ENCODE measurements at regions not wholly inside any gene's neighbourhood (a gene's known extent, or its start where the extent isn't known, plus 50 kb on each side); places are given as distances from the start of the nearest gene placed in this dataset.
"Not testable (repeated sequence)": the region's sequence is repeated elsewhere in the genome, so short reads cannot be mapped to it uniquely, and the experiment has no call there.

DNA sequence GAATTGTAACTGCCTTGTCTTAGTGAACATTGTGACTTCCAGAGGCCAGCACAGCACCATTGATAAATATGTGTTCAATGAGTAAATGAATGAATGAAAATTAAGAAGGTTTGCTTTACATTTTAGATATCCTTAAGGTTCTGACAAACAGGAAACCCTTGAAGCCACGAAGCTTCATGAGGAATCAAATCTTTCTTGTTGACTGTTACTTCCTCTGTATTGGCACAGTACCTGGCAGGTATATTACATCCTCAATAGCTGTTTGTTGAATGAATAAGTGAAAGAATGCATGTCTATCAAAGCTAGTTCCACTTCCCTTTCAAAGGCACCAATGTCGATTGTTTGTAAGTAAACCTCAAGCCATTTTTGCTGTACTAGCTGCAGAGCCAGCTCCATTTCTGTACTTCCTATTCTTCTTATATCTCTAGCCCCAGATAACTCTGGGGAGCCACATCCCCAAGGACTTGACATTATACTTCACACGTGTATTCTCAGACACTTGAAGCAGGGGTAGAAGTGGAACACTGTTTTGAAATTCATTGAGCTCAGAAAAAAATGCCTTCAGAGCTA, 140.3 kb upstream of the RAG2 start:
- no peak overlapping the region for H3K4me3 Mint-ChIP-seq (ENCODE audit: unreplicated experiment)
- TF ChIP-seq, protein P1, sequence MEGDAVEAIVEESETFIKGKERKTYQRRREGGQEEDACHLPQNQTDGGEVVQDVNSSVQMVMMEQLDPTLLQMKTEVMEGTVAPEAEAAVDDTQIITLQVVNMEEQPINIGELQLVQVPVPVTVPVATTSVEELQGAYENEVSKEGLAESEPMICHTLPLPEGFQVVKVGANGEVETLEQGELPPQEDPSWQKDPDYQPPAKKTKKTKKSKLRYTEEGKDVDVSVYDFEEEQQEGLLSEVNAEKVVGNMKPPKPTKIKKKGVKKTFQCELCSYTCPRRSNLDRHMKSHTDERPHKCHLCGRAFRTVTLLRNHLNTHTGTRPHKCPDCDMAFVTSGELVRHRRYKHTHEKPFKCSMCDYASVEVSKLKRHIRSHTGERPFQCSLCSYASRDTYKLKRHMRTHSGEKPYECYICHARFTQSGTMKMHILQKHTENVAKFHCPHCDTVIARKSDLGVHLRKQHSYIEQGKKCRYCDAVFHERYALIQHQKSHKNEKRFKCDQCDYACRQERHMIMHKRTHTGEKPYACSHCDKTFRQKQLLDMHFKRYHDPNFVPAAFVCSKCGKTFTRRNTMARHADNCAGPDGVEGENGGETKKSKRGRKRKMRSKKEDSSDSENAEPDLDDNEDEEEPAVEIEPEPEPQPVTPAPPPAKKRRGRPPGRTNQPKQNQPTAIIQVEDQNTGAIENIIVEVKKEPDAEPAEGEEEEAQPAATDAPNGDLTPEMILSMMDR (IDR thresholded peaks at IDR 0.05): no peak
- no peaks in the 10 kb centered on the region for H3K9me3 Mint-ChIP-seq (ENCODE audit: unreplicated experiment)
- H3K27me3 Mint-ChIP-seq (ENCODE audit: unreplicated experiment): peaks cover 40% of the 10 kb centered on the region
- no peaks in the 10 kb centered on the region for H3K36me3 Mint-ChIP-seq (ENCODE audit: unreplicated experiment)
- no peaks in the 10 kb centered on the region for H3K4me1 Mint-ChIP-seq (ENCODE audit: unreplicated experiment)
- H3K27ac Mint-ChIP-seq (ENCODE audit: unreplicated experiment): no peak overlapping the region
- no peak for DNase-seq (ENCODE audit: extremely low spot score, unreplicated experiment)

- no peak overlapping the region for H3K4me3 Mint-ChIP-seq (ENCODE audit: unreplicated experiment)
- no peak overlapping the region for H3K27ac Mint-ChIP-seq (ENCODE audit: unreplicated experiment)
- TF ChIP-seq, protein P1 (IDR thresholded peaks at IDR 0.05): no peak
- H3K9me3 Mint-ChIP-seq (ENCODE audit: unreplicated experiment): no peaks in the 10 kb centered on the region
- H3K4me1 Mint-ChIP-seq (ENCODE audit: unreplicated experiment): no peaks in the 10 kb centered on the region
- H3K27me3 Mint-ChIP-seq (ENCODE audit: unreplicated experiment): peaks cover 49% of the 10 kb centered on the region
- DNase-seq (ENCODE audit: extremely low spot score, unreplicated experiment): no peak
- no peaks in the 10 kb centered on the region for H3K36me3 Mint-ChIP-seq (ENCODE audit: unreplicated experiment)
Observed at GRCh38 chr11:36736103-36736502, 138.1 kb upstream of the RAG2 start.

GRCh38 chr11:36733721-36734120, 135.7 kb upstream of the RAG2 start:
- H3K27me3 Mint-ChIP-seq (ENCODE audit: unreplicated experiment): peaks cover 41% of the 10 kb centered on the region
- DNase-seq (ENCODE audit: extremely low spot score, unreplicated experiment); H3K9me3 Mint-ChIP-seq (ENCODE audit: unreplicated experiment); H3K4me3 Mint-ChIP-seq (ENCODE audit: unreplicated experiment); H3K27ac Mint-ChIP-seq (ENCODE audit: unreplicated experiment); H3K36me3 Mint-ChIP-seq (ENCODE audit: unreplicated experiment); H3K4me1 Mint-ChIP-seq (ENCODE audit: unreplicated experiment): not testable (repeated sequence)

DNA sequence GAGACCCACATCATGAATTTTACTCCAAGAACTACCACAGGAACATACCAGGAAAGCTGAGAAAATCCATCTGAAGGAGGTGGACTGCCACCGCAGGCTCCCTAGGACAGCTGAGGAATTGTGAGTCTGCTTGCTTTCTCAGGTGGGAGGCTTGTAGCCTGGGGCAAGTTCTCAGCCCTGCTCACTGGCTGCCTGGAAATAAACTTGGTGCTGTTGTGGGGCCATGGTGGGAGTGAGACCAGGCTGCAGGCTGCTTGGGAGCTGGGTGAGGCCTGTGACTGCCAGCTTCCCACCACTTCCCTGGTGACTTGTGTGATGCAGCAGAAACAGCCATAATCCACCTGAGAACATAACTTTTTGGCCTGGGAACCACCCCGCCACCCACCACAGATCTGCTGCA, 132.7 kb upstream of the RAG2 start:
- DNase-seq (ENCODE audit: extremely low spot score, unreplicated experiment): no peak
- Mint-ChIP-seq H3K27ac (ENCODE audit: unreplicated experiment) (no peak overlapping the region), H3K27me3 (ENCODE audit: unreplicated experiment) (peaks cover 24% of the 10 kb centered on the region), H3K36me3 (ENCODE audit: unreplicated experiment) (no peaks in the 10 kb centered on the region), H3K4me1 (ENCODE audit: unreplicated experiment) (no peaks in the 10 kb centered on the region), H3K9me3 (ENCODE audit: unreplicated experiment) (no peaks in the 10 kb centered on the region), H3K4me3 (ENCODE audit: unreplicated experiment) (no peak overlapping the region)
- TF ChIP-seq, protein P1 (IDR thresholded peaks at IDR 0.05): no peak

DNA sequence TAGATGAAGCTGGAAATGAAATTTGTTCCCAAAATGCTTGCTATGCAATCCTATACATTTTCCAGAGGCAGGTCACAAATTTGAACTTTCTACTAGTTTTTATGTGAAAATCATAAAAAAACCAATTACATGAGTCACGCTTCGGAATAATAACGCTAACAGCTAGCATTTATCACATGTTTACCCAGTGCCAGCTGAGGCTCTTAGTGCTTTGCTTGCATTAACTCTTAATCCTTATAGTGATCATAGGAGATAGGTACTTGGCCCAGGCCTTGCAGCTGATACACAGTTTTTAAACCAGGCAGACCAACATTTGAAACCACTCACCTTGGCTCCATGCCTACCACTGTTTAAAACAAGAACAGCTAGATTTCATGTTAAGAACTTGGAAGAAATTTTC, 131.8 kb upstream of the RAG2 start:
- H3K27ac Mint-ChIP-seq (ENCODE audit: unreplicated experiment): no peak overlapping the region
- no peaks in the 10 kb centered on the region for H3K9me3 Mint-ChIP-seq (ENCODE audit: unreplicated experiment)
- peaks cover 23% of the 10 kb centered on the region for H3K27me3 Mint-ChIP-seq (ENCODE audit: unreplicated experiment)
- H3K4me3 Mint-ChIP-seq (ENCODE audit: unreplicated experiment): no peak overlapping the region
- no peak for DNase-seq (ENCODE audit: extremely low spot score, unreplicated experiment)
- TF ChIP-seq, protein P1 (IDR thresholded peaks at IDR 0.05): no peak
- no peaks in the 10 kb centered on the region for H3K36me3 Mint-ChIP-seq (ENCODE audit: unreplicated experiment)
- H3K4me1 Mint-ChIP-seq (ENCODE audit: unreplicated experiment): no peaks in the 10 kb centered on the region

DNA sequence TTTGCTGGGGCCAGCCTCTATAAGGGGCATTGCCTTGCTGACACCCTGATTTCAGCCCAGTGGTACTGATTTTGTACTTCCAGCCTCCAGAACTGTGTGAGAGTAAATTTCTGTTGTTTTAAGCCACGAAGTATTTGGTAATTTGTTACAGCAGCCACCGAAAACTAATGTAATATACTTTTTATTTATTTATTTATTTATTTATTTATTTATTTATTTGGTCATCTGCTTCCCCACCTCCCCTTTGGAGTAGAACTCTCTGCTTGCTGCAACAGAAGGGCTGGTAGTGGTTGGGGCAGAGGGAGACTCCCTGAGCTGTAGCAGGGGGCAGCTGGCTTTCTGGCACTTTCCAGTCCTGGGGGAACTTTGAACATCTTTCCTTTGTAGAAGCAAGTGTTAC, 128.4 kb upstream of the RAG2 start:
- TF ChIP-seq, protein P1 (IDR thresholded peaks at IDR 0.05): no peak
- H3K36me3 Mint-ChIP-seq (ENCODE audit: unreplicated experiment): no peaks in the 10 kb centered on the region
- no peak for DNase-seq (ENCODE audit: extremely low spot score, unreplicated experiment)
- no peaks in the 10 kb centered on the region for H3K4me1 Mint-ChIP-seq (ENCODE audit: unreplicated experiment)
- H3K4me3 Mint-ChIP-seq (ENCODE audit: unreplicated experiment): no peak overlapping the region
- H3K9me3 Mint-ChIP-seq (ENCODE audit: unreplicated experiment): no peaks in the 10 kb centered on the region
- H3K27me3 Mint-ChIP-seq (ENCODE audit: unreplicated experiment): peaks cover 6% of the 10 kb centered on the region
- H3K27ac Mint-ChIP-seq (ENCODE audit: unreplicated experiment): no peak overlapping the region

Data from osteocyte (in vitro differentiated cells).